EH (cell line): ENCODE measurements at regions not wholly inside any gene's neighbourhood (a gene's known extent, or its start where the extent isn't known, plus 50 kb on each side); places are given as distances from the start of the nearest gene placed in this dataset.
A peak's percentile ranks its signal among the peaks of the same experiment; 100 is the strongest.

ENCODE experiments used
- DNase-seq: peaks from one replicate; pipeline ENCODE4 v3.0.0-alpha.2; 2015; ENCODE audit warnings: low read depth

GRCh38 chr1:244265507-244265906 lies 186.2 kb downstream of the ADSS2 start:
- DNase-seq = no peak

GRCh38 chr1:244269169-244269568 lies 182.5 kb downstream of the ADSS2 start:
- no peak for DNase-seq

- DNase-seq = no peak
These were observed 180.7 kb downstream of the ADSS2 start for GRCh38 chr1:244271004-244271403.

GRCh38 chr1:244271691-244272308 lies 179.9 kb downstream of the ADSS2 start:
- DNase-seq = no peak

GRCh38 chr1:244272471-244273261 lies 179.0 kb downstream of the ADSS2 start:
- peak; percentile 87 for DNase-seq

- no peak for DNase-seq
These were observed 178.4 kb downstream of the ADSS2 start for GRCh38 chr1:244273262-244273844.

GRCh38 chr1:244273845-244274619 lies 177.7 kb downstream of the ADSS2 start:
- DNase-seq = peak; percentile 99

GRCh38 chr1:244276646-244277045 lies 175.1 kb downstream of the ADSS2 start:
- DNase-seq = peak; percentile 20

GRCh38 chr1:244280201-244280600 lies 171.5 kb downstream of the ADSS2 start:
- peak; percentile 55 for DNase-seq

GRCh38 chr1:244280859-244281258 lies 170.8 kb downstream of the ADSS2 start:
- DNase-seq = peak; percentile 68

- DNase-seq = no peak
These were observed 167.9 kb downstream of the ADSS2 start for GRCh38 chr1:244283772-244284171.

GRCh38 chr1:244284641-244285156 lies 167.0 kb downstream of the ADSS2 start:
- DNase-seq = no peak

- no peak for DNase-seq
These were observed 165.4 kb downstream of the ADSS2 start for GRCh38 chr1:244286341-244286740.

GRCh38 chr1:244287726-244288125 lies 164.0 kb downstream of the ADSS2 start:
- DNase-seq = no peak

- no peak for DNase-seq
These were observed 163.0 kb downstream of the ADSS2 start for GRCh38 chr1:244288663-244289062.

GRCh38 chr1:244289991-244290785 lies 161.5 kb downstream of the ADSS2 start:
- no peak for DNase-seq

- DNase-seq = no peak
These were observed 160.2 kb downstream of the ADSS2 start for GRCh38 chr1:244291236-244292201.

GRCh38 chr1:244294599-244295224 lies 157.0 kb downstream of the ADSS2 start:
- DNase-seq = no peak

GRCh38 chr1:244296003-244296402 lies 155.7 kb downstream of the ADSS2 start:
- DNase-seq = peak; percentile 44

- no peak for DNase-seq
These were observed 155.3 kb downstream of the ADSS2 start for GRCh38 chr1:244296447-244296846.
